HL-60 (cell line): ENCODE measurements at regions not wholly inside any gene's neighbourhood (a gene's known extent, or its start where the extent isn't known, plus 50 kb on each side); places are given as distances from the start of the nearest gene placed in this dataset.

Experiments used
- DNase-seq, 2 experiments: peaks; one replicate each; pipeline ENCODE4 v3.0.0-alpha.2; 2010 to 2020; ENCODE audit warnings: low read depth in 1 of 2, low spot score in 1 of 2
- H3K27ac ChIP-seq: fragments of 250-450 bp; sonication (Bioruptor Pico); replicated peaks from 2 replicates; pipeline ENCODE4 v1.5.1; 2020; ENCODE audit warnings: mild to moderate bottlenecking, moderate library complexity
- H3K27me3 ChIP-seq: fragments of 250-450 bp; sonication (Bioruptor Pico); 2 replicates; pipeline ENCODE4 v1.5.1; 2021; ENCODE audit warnings: mild to moderate bottlenecking, moderate library complexity; ENCODE audit not compliant: insufficient read depth, poor library complexity, severe bottlenecking
- H3K4me3 ChIP-seq: replicated peaks from 2 replicates; pipeline ENCODE4 v1.5.1; 2011; ENCODE audit warnings: mild to moderate bottlenecking, control low read depth, low read length; ENCODE audit not compliant: insufficient read depth
- CTCF ChIP-seq: IDR thresholded peaks from one replicate; pipeline ENCODE4 v1.5.1; 2011; ENCODE audit warnings: low read length, control low read depth, inconsistent platforms; ENCODE audit not compliant: insufficient read depth
- GABPA ChIP-seq: IDR thresholded peaks from 2 replicates; pipeline ENCODE4 v1.6.1; 2012; ENCODE audit warnings: low read depth
- POLR2AphosphoS5 ChIP-seq: IDR thresholded peaks from 2 replicates; pipeline ENCODE4 v1.6.1; 2012; ENCODE audit warnings: low read depth
- REST ChIP-seq: IDR thresholded peaks from 2 replicates; pipeline ENCODE4 v1.6.1; 2012; ENCODE audit warnings: low read depth; ENCODE audit not compliant: insufficient replicate concordance
- SPI1 ChIP-seq: IDR thresholded peaks from 2 replicates; pipeline ENCODE4 v1.6.1; 2012; ENCODE audit warnings: low read depth, mild to moderate bottlenecking, borderline replicate concordance

- DNase-seq = no peak
These were observed 151.3 kb upstream of the SOX11 start for GRCh38 chr2:5540856-5541255.

GRCh38 chr2:5544205-5544786, 147.9 kb upstream of the SOX11 start:
- Histone ChIP-seq H3K27me3 (no peaks in the 10 kb centered on the region), H3K4me3 (no peak overlapping the region), H3K27ac (no peak overlapping the region)
- DNase-seq = no peak
- no peak for TF ChIP-seq CTCF
- TF ChIP-seq POLR2AphosphoS5 = no peak
- TF ChIP-seq SPI1 = no peak
- no peak for TF ChIP-seq REST
- no peak for TF ChIP-seq GABPA

More at GRCh38 chr2:5540856-5541255, 151.3 kb upstream of the SOX11 start:
- no peak overlapping the region for H3K27ac ChIP-seq
- H3K27me3 ChIP-seq = no peaks in the 10 kb centered on the region
- no peak overlapping the region for H3K4me3 ChIP-seq
- TF ChIP-seq REST (no peak), GABPA (no peak), CTCF (no peak), SPI1 (no peak), POLR2AphosphoS5 (no peak)

GRCh38 chr2:5546181-5546580, 146.0 kb upstream of the SOX11 start:
- DNase-seq = no peak
- TF ChIP-seq POLR2AphosphoS5 = no peak
- no peak for TF ChIP-seq CTCF
- no peak for TF ChIP-seq GABPA
- Histone ChIP-seq H3K27me3 (no peaks in the 10 kb centered on the region), H3K4me3 (no peak overlapping the region), H3K27ac (no peak overlapping the region)
